ENCODE measurements at regions not wholly inside any gene's neighbourhood (a gene's known extent, or its start where the extent isn't known, plus 50 kb on each side); places are given as distances from the start of the nearest gene placed in this dataset.

GRCh38 chr11:109752212-109752825, 330.3 kb downstream of the C11orf87 start:
- no peak for DNase-seq

GRCh38 chr11:109756521-109756920, 334.5 kb downstream of the C11orf87 start:
- DNase-seq: no peak

- no peak for DNase-seq
Observed at GRCh38 chr11:109756951-109757350, 335.0 kb downstream of the C11orf87 start.

- no peak for DNase-seq
Observed at GRCh38 chr11:109762546-109762945, 330.6 kb upstream of the ZC3H12C start.

- DNase-seq: no peak
Observed at GRCh38 chr11:109765709-109766311, 327.4 kb upstream of the ZC3H12C start.

- DNase-seq: no peak
Observed at GRCh38 chr11:109769858-109770257, 323.3 kb upstream of the ZC3H12C start.

GRCh38 chr11:109770323-109770722, 322.9 kb upstream of the ZC3H12C start:
- no peak for DNase-seq

GRCh38 chr11:109772892-109773291, 320.3 kb upstream of the ZC3H12C start:
- DNase-seq: peak; percentile 43 to 74

GRCh38 chr11:109775686-109776085, 317.5 kb upstream of the ZC3H12C start:
- no peak for DNase-seq

- no peak for DNase-seq
Observed at GRCh38 chr11:109783014-109783413, 310.2 kb upstream of the ZC3H12C start.

GRCh38 chr11:109783840-109784239, 309.4 kb upstream of the ZC3H12C start:
- DNase-seq: no peak

GRCh38 chr11:109784536-109784935, 308.7 kb upstream of the ZC3H12C start:
- no peak for DNase-seq

- DNase-seq: no peak
Observed at GRCh38 chr11:109785198-109785597, 308.0 kb upstream of the ZC3H12C start.

- DNase-seq: no peak
Observed at GRCh38 chr11:109785714-109786113, 307.5 kb upstream of the ZC3H12C start.

- DNase-seq: no peak
Observed at GRCh38 chr11:109788948-109789490, 304.2 kb upstream of the ZC3H12C start.

GRCh38 chr11:109789901-109790300, 303.3 kb upstream of the ZC3H12C start:
- DNase-seq: no peak

GRCh38 chr11:109791337-109791736, 301.9 kb upstream of the ZC3H12C start:
- no peak for DNase-seq

- DNase-seq: no peak
Observed at GRCh38 chr11:109794501-109794900, 298.7 kb upstream of the ZC3H12C start.

- no peak for DNase-seq
Observed at GRCh38 chr11:109795234-109795633, 298.0 kb upstream of the ZC3H12C start.

- DNase-seq: no peak
Observed at GRCh38 chr11:109796253-109796652, 296.9 kb upstream of the ZC3H12C start.

- DNase-seq: no peak
Observed at GRCh38 chr11:109798521-109798920, 294.7 kb upstream of the ZC3H12C start.

GRCh38 chr11:109799604-109800003, 293.6 kb upstream of the ZC3H12C start:
- no peak for DNase-seq

GRCh38 chr11:109804911-109805310, 288.3 kb upstream of the ZC3H12C start:
- no peak for DNase-seq

GRCh38 chr11:109806205-109806604, 287.0 kb upstream of the ZC3H12C start:
- no peak for DNase-seq

- DNase-seq: no peak
Observed at GRCh38 chr11:109808569-109808968, 284.6 kb upstream of the ZC3H12C start.
